ENCODE measurements at regions not wholly inside any gene's neighbourhood (a gene's known extent, or its start where the extent isn't known, plus 50 kb on each side); places are given as distances from the start of the nearest gene placed in this dataset.

GRCh38 chr11:134521452-134522289 is 109.6 kb upstream of the B3GAT1 start:
- DNase-seq: no peak

DNA sequence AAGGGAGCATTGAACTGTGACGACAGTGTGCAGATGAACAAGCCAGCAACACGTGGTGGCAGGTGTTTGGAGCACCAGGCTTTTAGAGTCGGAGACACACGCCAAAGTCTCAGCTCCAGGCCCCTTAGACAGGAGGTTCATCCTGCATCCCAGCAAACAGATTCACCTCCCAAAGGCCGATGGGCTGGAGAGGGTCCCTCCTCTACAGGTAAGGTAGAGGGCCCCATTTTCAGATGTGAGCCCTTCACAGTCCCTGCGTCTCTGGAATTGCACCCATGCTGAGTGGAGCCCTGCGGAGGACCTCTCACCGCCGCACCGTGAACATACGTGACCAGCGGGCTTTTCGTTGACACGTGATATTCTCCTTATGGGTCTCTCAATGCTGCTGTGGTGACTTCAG is 109.0 kb upstream of the B3GAT1 start:
- DNase-seq: peak in 1 of 3 experiments; percentile 66

GRCh38 chr11:134519788-134520187 is 107.7 kb upstream of the B3GAT1 start:
- no peak for DNase-seq

DNA sequence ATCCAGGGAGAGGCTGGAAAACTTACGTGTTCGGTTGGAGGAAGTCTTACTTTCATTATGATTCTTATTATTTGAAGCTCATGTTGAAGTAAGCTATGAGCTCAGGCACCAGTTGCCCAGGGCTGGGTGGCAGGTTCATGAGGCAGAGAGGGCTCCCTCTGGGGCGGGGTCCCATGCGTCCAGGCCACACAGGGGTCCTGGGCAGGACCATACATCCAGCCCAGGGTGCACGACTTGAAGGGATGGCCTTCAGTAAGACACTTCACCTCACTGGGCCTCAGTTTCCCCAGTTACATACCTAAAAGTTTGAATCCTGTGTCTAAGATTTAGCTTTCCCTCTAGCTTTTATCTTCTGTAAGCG is 107.3 kb upstream of the B3GAT1 start:
- no peak for DNase-seq

- no peak for DNase-seq
Measured at GRCh38 chr11:134518616-134519389, 106.8 kb upstream of the B3GAT1 start.

DNA sequence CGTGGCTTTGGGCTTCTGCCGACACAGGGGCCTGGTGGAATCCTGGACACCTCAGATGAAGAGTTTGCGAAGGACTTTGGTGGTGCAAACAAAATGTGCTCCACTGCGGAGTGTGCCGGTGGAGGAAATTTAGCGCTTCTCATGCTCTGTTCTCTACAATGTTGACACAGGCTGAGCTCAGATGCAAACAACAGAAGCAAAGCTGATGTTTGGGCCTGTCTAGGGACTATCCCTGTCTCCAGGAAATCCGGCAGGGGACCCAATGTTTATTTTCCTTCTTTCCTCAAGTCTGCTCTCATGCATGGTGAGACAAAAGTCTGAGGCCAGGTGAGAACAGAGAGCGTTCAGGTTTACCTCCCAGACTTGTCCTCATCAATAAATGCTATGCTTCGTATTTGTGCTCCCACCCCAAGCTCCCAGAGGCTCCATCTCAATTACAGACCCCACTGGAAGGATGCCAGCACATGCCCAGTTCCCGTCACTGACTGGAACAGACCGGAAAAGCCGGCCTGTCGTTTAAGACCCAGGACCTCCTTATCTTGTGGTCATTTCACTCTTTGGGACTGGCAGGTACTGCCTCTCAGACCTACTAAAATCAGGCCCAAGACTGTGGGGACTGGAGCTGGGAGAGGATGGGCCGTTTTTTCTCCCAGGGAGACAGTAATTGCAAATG is 105.7 kb upstream of the B3GAT1 start:
- no peak for DNase-seq

DNA sequence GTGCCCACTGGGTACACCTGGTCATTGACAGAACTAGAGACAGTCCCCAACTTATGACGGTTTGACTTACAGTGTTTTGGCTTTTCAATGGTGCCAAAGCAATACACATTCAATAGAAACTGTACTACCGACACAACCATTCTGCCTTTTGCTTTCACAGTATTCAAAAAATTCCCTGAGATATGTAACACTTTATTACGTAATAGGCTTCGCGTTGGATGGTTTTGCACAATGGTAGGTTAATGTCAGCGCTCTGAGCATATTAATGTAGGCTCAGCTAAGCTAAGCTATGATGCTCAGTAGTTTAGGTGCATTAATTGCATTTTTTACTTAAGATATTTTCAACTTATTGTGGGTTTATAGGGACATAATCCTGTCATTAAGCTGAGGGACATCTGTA is 105.1 kb upstream of the B3GAT1 start:
- DNase-seq: no peak

GRCh38 chr11:134516529-134516928 is 104.5 kb upstream of the B3GAT1 start:
- no peak for DNase-seq

- peak in 1 of 3 experiments; percentile 33 for DNase-seq
Measured at GRCh38 chr11:134515081-134515960, 103.3 kb upstream of the B3GAT1 start.

- no peak for DNase-seq
Measured at GRCh38 chr11:134514354-134514951, 102.4 kb upstream of the B3GAT1 start.

DNA sequence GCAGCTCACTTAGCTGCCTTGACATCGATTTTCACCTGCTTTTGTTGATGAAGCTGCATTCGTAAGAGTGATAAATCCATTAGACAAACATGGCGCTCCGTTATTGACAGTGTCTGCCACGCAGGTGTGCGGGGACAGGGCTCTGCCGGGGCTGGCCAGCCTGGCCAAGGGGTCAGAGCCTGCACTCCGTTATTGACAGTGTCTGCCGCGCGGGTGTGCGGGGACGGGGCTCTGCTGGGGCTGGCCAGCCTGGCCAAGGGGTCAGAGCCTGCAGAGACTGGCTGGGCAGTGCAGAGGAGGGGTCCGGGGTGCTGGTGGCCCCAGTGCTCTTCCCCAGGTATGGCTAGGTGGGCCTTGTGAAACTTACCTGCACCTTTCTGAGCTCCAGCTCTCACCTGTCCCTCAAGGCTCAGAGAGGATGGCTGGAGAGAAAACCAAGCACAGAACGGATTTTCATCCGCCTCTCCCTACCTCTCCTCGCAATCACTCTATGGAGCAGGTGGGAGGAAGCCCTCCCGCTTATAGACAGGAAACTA is 101.6 kb upstream of the B3GAT1 start:
- no peak for DNase-seq

DNA sequence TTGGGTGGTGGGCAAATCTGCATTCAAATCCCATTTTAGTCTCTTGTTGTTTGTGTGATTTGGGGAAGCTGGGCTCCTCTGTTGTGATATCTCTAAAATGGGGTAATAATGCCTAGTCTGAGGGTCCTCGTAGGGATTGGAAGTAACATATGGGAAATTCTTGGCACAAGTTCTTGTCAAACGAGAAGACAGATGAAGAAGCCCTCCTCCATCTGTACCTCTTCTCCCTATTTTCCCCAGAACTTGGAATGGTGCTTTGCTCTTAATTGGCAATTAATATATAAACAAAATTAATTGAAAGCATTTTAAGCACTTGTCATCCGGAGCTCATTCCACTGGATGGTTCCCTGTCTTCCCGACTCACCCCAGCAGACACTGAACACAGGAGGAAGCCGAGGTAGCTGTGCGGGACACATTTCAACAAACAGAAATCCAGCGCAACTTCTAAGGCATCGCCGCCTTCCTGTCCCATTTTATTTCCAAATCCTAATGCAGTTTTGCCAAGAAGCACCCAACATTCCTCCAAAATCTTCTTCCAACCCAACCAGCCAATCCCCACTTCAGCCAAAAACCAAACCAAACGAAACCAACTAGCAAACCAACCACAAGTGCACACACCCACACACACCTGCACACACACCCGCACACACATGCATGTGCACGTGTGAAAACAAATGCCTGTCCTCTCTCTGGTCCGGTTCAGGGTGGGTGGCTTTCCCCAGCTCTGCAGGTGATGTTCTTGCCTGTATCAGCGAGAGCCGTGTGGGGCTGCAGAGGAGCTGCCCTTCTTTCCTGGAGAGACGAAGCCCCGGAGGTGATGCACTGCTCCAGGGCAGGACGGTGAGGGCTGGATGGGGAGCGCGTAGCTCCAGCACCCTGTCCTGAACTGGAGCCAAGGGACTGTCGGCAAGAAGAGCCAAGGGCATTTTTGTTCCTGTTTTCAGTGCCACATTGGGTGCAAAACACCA is 100.8 kb upstream of the B3GAT1 start:
- no peak for DNase-seq

DNA sequence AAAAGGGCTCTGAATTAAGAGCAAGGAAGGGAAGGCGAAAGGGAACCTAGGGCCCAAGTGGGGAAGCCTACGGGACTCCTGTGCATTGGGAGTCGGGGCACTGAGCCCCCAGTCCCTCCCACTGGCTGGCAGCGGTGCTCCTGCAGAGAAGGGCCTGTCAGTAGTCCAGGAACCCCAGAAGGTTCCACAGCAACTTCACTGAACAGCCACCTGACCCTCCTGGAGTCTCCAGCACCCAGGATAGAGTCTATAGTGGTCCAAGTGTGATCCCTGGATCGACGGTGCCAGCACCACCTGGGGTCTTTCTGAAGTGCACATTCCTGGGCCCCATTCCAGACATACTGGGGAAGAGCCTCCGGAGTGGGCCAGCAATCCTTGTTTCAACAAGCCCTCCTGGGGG is 100.0 kb upstream of the B3GAT1 start:
- no peak for DNase-seq

DNA sequence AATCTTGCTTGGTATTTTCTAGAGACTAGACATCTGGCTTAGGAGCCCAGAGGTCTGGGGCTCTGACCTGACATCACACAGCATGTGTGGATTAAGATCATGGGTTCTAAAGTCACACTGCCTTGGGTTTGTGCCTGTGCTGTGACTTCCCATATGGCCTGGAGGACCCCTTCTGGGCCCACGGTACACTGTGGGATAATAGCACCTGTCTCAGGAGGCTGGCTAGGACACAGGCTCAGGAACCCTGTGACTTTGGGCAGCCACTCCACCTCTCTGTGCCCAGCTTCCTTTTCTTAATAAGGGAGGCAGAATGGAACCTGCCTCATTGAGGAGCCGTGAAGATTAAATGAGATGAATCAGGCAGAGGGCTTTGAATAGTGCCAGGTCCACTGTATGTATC is 99.2 kb upstream of the B3GAT1 start:
- DNase-seq: no peak

GRCh38 chr11:134510233-134511040 is 98.4 kb upstream of the B3GAT1 start:
- DNase-seq: no peak

- no peak for DNase-seq
Measured at GRCh38 chr11:134509381-134510232, 97.6 kb upstream of the B3GAT1 start.

DNA sequence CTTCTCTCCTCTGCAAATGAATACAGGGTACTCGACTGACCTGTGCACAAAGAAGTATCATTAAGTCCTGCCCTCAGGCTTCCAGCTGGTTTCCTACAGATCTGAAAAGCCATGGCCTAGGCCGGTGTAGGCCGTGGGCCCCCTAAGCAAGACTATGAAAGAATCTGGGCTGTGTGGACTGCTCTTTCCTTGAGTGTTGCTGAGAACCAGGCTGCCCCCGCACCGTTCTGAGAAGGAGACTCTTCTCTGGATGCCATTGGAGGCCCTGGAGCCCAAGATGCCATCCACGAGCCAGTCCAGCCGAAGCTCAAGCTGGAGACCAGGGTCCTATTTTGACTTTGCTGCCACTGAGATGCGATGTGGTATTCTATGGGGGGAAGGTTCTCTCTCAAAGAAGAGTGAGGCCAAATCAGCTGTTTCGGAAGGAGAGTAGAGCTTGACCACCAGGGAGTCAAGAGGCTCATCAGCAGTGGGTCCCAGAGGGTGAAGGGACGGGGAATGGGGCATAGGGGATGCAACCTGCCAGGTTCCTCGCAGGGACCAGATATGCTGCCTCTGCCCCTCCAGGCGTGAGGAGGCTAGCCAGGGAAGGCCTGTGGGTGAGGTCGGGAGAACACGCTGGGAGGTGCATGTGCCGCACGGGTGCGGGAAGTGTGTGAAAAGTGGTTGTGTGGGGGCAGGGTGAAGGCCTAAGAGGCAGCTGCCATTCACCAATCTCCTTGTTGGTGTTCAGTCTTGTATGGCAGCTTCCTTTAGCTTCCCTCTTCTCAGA is 96.4 kb upstream of the B3GAT1 start:
- DNase-seq: no peak

GRCh38 chr11:134506046-134506445 is 94.0 kb upstream of the B3GAT1 start:
- no peak for DNase-seq

Measured in NCI-H1417 (cell line).